Muscle of back (tissue), 3 donors: ENCODE measurements at regions not wholly inside any gene's neighbourhood (a gene's known extent, or its start where the extent isn't known, plus 50 kb on each side); places are given as distances from the start of the nearest gene placed in this dataset.
"Not testable (repeated sequence)": the region's sequence is repeated elsewhere in the genome, so short reads cannot be mapped to it uniquely, and the experiment has no call there.

ENCODE experiments used
- DNase-seq, 3 donors: peaks; one replicate each; pipeline versions ENCODE4 v3.0.0 to v3.0.0-alpha.2; 2013

DNA sequence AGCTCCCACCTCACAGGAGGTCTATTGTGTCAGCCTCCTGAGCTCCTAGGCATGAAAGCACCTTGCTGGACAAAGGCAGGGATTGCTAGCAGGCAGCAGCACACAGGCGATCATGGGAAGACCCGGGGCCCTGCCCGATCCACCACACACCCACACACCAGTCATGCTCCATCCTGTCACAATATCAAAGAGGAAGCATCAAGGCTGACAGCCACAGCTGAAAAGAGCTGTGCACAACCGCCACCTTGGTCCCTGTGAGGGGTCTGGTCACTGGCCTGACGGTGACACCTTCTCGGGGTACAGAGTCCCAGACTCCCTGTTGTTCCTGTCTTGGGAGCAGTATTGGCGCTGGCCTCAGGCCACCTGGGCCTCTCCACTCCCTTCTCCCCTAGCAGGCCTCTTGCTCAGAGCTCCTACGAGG is 89.7 kb upstream of the RET start:
- no peak for DNase-seq

GRCh38 chr10:42987575-42987974 is 89.3 kb upstream of the RET start:
- DNase-seq = no peak

DNA sequence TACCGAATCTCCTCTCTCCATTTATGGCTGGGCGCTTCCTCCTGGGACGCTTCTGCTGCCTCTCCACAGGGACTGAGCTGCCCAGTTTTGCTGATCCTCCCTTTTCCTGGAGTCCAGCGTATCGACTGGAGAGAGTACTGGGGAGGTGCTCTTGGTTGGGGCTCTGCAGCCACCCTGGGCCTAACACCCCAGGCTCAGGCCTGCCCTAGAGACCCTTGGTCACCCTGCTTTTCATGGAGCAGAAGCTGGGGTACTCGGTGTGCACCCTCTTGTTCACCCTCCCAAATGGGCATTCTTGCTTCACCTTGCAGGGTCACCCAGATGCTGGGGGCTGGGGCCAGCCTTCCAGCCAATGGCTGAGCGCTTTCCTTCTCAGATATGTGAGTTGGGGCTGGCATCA is 88.8 kb upstream of the RET start:
- DNase-seq = no peak

DNA sequence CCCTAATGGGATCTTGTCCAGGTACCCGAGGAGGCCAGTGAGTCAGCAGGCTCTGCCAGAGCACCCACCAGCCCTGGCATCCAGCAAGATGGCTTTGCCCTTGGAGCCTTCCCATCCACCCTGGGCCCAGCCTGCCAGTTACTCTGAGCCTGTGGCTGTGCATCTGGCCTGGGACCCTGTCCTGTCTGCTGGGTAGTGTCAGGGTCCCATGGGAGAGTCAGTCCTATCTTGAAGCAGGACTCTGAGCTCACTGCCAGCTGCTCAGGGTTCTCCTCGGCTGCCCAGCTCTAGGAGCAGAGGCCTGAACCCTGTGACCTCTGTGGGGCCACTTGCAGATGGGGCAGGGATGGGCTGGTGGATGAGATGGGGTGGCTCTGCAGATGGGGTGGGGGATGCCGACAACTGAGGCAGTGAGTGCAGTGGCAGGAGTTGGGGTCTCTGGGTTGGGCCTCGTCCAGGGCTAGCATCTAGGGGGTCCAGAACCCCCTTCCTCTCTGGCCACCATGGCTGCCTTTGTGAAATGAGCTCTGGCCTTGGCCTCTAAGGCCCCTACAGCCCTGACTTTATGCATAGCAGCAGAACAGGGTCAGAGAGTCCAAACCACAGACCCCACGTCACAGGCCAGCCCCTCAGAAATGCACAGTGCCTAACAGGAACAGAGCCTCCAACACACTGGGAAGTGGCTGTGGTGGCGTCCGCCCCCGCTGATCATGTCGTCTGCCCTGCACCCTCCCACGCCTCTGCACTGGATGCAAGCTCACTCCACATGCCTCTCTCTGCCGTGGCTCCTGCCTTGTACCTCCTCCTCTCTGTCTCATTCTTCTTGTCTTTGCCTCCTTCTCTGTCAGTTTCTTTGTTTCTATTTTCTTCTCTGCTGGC is 88.1 kb upstream of the RET start:
- no peak for DNase-seq

DNA sequence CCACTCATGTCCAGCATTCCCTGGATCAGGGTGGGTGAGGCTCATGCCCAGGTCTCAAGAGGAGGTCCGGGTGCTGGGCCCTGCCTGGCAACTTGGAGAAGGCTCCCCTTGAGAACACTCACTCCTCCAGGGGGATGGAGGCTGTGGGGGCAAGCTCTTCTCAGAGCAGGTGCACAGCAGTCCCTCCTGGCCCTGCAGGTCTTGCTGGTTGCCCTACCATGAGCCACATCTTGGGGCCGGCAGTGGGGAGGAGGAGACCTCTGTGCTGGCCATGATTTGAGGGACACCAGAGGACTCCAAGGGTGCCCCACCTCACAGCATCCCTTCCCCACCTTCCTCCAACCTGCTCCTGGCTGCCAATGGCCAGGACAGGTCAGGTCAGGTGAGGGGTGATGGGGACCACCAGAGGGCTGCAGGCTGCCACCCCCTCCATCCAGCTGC is 87.4 kb upstream of the RET start:
- DNase-seq = no peak

DNA sequence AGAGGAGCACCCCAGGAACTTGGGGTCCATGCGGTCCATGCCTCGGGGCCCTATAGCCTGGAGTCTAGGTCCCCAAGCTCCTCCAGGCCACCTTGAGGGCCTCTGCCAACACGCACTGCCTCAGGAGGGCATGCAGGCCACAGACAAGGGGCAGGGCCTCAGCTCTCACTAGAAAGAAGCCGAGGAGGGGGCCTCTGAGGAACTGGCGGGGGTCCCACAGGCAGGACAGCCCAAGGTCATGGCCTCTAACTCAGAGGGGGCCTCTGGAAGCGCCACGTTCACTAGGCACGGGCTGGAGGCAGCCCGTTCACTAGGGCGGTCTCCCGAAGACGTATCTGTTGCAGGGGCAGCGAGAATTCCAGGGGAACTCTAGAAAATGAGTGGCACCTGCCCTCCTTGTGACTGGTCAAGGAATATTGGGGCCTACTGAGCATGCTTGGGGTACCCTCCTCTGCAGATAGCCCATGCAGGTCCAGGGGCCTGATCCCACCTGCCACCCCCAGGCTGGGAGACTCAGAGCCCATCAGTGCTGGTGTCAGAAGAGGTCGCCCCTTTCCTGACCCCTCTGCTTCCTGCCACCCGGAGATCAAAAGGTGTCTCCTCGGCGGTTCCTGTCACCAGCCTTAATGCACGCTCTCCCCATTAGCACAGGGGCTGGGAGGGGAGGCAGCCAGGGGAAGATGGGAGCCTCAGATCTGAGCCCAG is 86.7 kb upstream of the RET start:
- DNase-seq = no peak

- no peak for DNase-seq
These were observed 86.0 kb upstream of the RET start for GRCh38 chr10:42990721-42991441.

GRCh38 chr10:42991442-42992098 is 85.3 kb upstream of the RET start:
- no peak for DNase-seq

- no peak for DNase-seq
These were observed 84.5 kb upstream of the RET start for GRCh38 chr10:42992156-42992956.

DNA sequence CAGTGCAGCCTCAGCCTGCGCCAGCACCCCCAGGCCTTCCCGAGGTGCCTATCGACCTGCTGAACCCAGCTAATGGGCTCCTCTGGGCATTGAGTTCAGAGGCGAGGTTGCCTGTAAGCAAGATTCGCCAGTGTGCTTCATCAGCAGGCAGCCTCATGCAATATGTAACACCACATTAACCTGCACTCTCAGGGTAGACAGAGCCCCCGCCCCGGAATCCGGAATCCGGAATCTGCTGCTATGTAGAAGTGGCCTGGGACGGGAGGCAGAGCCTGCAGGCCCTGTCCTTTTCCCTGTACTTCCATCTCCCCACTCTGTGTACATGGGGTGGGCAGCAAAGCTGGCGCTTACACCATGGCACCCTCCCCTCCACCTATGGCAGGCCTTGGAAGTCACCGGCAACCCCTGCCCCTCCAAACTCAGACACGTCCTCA is 83.9 kb upstream of the RET start:
- DNase-seq = no peak

GRCh38 chr10:42994909-42995308 is 82.0 kb upstream of the RET start:
- DNase-seq = not testable (repeated sequence)

GRCh38 chr10:42995537-42995936 is 81.3 kb upstream of the RET start:
- no peak for DNase-seq

- DNase-seq = no peak
These were observed 80.3 kb upstream of the RET start for GRCh38 chr10:42996588-42996987.

DNA sequence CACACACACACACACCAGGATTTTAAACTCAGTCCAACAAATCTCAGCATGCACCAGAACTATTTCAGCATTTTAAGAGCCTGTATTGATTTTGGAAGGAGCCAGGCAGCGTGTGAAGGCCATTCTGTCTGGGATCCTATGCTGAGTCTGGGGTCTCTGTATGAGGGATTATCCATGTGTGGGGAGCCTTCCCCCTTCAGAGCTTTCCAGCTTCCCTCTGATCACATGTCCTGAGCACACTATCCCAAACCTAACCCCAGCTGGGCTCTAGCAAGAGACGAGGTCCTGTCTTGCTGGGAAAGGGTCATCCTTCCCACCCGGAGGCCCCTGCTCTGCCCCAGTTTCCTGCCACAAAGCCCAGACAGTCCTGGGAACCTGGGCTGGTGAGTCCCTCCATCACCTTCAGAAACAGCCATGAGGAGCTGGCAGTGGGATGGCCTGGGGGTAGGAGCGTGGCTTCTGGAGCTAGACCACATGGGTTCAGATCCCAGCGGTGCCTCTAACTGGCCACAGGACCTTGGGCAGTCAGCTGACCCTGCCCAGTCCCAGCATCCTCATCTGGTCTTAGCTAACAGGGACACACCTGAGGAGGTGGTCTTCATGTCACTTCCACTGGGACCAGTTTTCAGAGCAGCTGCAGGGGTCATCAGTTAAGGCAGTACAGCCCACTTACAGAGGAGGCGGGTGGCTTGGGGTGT is 79.6 kb upstream of the RET start:
- DNase-seq = no peak

GRCh38 chr10:42997849-42998165 is 79.1 kb upstream of the RET start:
- DNase-seq = no peak

DNA sequence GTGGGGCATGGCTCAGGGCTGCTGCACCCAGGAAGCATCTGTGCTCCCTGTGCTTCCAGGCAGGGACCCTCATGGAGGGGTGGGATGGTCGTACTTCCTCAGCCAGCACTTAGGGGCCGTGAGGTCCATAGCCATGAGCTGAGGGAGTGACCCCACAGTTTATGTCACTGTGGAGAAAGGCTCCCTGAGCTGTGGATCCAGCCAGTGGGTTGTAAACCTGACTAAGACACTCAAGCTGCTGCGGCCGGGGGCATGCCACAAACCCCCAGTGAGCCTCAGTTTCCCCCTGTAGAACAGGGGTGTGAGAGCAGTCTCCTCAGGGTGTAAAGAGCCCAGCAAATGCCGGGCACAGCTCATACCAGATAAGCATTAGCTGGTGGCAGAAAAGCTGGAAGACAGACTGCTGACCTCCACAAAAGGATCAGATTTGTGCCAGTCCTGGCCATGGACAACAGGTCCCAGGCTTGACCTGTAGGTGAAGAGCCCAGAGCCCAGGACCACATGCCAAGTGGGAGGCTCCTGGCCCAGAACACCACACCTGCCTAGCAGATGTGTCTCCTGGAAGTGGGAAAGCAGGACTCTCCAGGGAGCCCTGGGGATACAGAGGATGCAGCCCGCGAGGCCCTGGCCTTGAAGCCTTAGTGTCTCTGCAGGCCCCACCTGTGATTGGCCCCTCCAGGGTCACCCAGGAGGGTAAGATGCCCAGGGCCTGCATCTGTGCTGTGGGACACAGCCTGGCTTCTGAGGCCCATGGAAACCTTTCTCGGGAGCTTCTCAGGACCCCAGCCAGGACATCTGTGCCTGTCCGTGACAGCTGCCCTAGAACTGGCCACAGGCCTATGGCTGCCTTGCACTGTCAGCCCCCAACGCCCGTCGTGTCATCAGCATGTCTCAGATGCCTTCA is 78.1 kb upstream of the RET start:
- DNase-seq = peak; percentile 27 to 46 (median 36)

DNA sequence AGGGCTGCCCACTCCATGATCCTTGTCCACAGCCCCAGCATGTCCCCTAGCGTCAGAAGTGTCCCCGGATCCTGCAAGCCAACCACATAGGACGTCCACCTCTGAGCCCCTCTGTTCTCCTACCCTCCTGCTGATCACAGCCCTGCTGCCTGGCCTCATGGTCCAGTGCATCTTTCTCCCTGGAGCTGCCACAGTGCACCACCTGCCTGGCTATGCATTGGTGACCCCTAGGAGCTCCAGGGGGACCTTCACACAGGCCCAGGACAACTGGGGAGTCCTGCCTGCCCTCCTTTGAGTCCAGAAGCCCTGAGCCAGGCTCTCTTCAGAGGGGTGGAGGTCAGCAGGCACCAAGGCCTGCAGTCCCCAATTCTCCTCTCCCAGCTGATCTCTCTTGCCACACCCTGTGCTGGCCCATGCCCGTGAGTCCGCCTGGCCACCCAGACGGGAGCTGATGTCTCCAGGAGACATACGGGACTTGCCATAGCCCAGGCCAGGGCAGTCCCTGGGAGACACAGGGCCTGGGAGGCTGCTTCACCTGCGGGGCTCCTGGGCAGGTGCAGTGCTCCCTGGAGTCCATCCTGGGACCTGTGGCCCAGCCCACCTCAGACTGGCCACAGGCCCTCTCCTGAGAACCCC is 77.4 kb upstream of the RET start:
- no peak for DNase-seq

DNA sequence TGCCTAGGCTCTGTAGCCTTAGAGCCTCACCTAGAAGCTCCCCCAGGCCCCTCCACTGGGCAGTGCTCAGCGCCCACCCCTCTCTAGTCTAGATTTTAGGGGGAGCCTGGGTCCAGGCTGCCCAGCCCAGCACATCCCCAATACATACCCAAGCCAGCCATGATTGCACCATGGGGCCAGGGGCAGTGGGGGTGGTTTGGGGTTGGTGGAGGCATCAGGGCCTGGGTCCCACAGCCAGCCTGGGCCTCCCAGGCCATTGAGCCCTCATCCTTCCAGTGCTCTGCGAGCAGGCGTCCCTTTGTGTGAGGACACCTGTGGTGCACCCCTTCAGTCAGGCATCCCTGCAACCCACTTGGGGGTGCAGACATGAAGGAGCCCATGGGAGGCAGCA is 76.9 kb upstream of the RET start:
- DNase-seq = no peak
